ENCODE measurements at regions not wholly inside any gene's neighbourhood (a gene's known extent, or its start where the extent isn't known, plus 50 kb on each side); places are given as distances from the start of the nearest gene placed in this dataset.

DNA sequence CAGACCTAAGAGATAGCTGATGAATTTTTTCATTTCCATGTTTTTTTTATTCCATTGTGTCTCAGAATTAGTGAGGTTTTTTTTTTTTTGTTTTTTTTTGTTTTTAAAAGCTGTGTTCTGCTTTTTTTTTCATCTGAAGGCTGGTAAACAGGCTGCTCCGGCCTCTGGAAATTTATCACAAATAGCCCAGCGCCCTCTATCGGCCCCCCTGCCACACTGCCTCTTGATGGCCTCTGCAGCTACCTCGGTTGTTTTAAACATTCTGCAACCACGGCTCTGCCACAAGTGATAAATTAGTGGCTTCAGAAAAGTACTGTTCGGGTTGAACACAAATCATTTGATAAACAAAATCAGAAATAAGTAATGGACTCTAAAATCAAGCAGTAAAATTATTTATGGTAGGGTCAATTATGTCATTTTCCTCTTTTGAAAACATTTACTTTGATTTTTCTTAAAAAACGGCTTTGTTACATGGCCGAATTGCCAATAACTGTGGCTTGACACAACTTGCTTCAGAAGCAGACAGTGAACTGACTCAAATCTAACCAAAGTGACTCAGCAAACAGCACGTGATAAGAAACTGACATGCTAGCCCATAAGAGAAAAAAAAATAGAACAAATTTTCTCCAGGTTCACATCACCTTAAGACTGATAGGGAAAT lies 87.8 kb downstream of the RSL24D1 start:
- H3K4me1 Mint-ChIP-seq = no peaks in the 10 kb centered on the region
- ChIA-PET POLR2A (ENCODE audit: partially characterized antibody) (no interaction called here), CTCF (ENCODE audit: partially characterized antibody) (interaction anchor here (0.6 to 1.0 kb wide), 2 partner anchors 8 to 1404 kb away, joined by 3 to 4 read pairs; no protein-coding TSS in a partner anchor)
- Histone ChIP-seq H3K4me3 (ENCODE audit: low read length in 2 of 2) (no peak overlapping the region), H3K27ac (ENCODE audit: low read depth, low read length) (no peak overlapping the region), H3K36me3 (ENCODE audit: insufficient read depth, low read length) (no peaks in the 10 kb centered on the region), H3K9me3 (ENCODE audit: control insufficient read depth in 1 of 2, low read length in 2 of 2) (no peaks in the 10 kb centered on the region), H3K4me1 (ENCODE audit: insufficient read depth, low read length) (no peaks in the 10 kb centered on the region), H3K27me3 (ENCODE audit: insufficient read depth, low read length) (no peaks in the 10 kb centered on the region)
- no peak overlapping the region for H3K27ac Mint-ChIP-seq
- peaks cover 0 to 8% (median 0%) of the 10 kb centered on the region in 8 donors for H3K9me3 Mint-ChIP-seq
- DNase-seq = peak in 4 of 5 donors; percentile 9 to 19 (median 11)
- intact Hi-C loops (cut with micrococcal nuclease) = no loop called here
- no peak overlapping the region for H3K4me3 Mint-ChIP-seq
- peaks cover 2 to 4% of the 10 kb centered on the region in 2 donors for H3K27me3 Mint-ChIP-seq
- no peaks in the 10 kb centered on the region for H3K36me3 Mint-ChIP-seq

DNA sequence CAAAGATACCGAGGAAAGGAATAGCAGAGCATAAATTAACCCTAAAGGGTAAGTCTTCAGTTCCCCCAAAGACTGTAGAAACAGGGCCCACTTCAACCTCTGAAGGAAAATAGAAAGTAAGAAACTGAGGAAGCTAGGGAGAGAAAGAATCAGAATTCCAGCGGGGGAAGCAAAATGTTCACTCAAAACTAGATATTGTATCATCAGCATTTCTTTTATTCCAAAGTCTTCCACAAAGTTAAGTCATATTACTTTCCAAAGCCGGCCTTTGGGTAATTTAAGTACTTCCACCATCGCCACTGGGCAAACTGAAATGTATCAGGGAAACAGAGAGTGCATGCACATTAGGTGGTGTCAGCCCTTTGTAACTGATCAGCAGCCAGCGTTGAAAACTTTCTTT lies 88.3 kb downstream of the RSL24D1 start:
- ChIA-PET CTCF (ENCODE audit: partially characterized antibody) (interaction anchor here (0.6 to 1.0 kb wide), 2 partner anchors 9 to 1404 kb away, joined by 3 to 4 read pairs; no protein-coding TSS in a partner anchor), POLR2A (ENCODE audit: partially characterized antibody) (no interaction called here)
- DNase-seq = no peak
- no peak overlapping the region for H3K4me3 Mint-ChIP-seq
- Histone ChIP-seq H3K4me3 (ENCODE audit: low read length in 2 of 2) (no peak overlapping the region), H3K27me3 (ENCODE audit: insufficient read depth, low read length) (no peaks in the 10 kb centered on the region), H3K27ac (ENCODE audit: low read depth, low read length) (no peak overlapping the region), H3K36me3 (ENCODE audit: insufficient read depth, low read length) (no peaks in the 10 kb centered on the region), H3K9me3 (ENCODE audit: control insufficient read depth in 1 of 2, low read length in 2 of 2) (no peaks in the 10 kb centered on the region), H3K4me1 (ENCODE audit: insufficient read depth, low read length) (no peaks in the 10 kb centered on the region)
- intact Hi-C loops (cut with micrococcal nuclease) = no loop called here
- H3K27ac Mint-ChIP-seq = no peak overlapping the region
- H3K36me3 Mint-ChIP-seq = no peaks in the 10 kb centered on the region
- H3K4me1 Mint-ChIP-seq = no peaks in the 10 kb centered on the region
- H3K9me3 Mint-ChIP-seq = peaks cover 0 to 8% (median 0%) of the 10 kb centered on the region in 8 donors
- peaks cover 2 to 9% of the 10 kb centered on the region in 2 donors for H3K27me3 Mint-ChIP-seq

DNA sequence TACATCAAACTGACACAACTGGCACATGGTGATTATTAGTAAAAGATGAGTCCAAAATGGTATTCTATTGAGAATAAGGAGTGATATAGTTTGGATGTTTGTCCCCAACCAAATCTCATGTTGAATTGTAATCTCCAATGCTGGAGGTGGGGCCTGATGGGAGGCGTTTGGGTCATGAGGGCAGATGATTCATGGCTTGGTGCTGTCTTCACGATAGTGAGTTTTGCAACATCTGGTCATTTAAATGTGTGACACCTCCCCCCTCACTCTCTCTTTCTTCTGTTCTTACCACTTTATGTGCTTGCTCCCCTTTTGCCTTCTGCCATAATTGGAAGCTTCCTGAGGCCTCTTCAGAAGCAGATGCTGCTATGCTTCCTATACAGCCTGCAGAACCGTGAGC lies 90.6 kb downstream of the RSL24D1 start:
- no peaks in the 10 kb centered on the region for H3K27me3 ChIP-seq (ENCODE audit: insufficient read depth, low read length)
- POLR2A ChIA-PET (ENCODE audit: partially characterized antibody) = no interaction called here
- intact Hi-C loops (cut with micrococcal nuclease) = no loop called here
- no peak overlapping the region for H3K4me3 ChIP-seq (ENCODE audit: low read length in 2 of 2)
- no peaks in the 10 kb centered on the region for H3K4me1 ChIP-seq (ENCODE audit: insufficient read depth, low read length)
- DNase-seq = no peak
- H3K27ac ChIP-seq (ENCODE audit: low read depth, low read length) = no peak overlapping the region
- no peaks in the 10 kb centered on the region for H3K36me3 Mint-ChIP-seq
- H3K27me3 Mint-ChIP-seq = peaks cover 4 to 8% of the 10 kb centered on the region in 2 donors
- H3K36me3 ChIP-seq (ENCODE audit: insufficient read depth, low read length) = no peaks in the 10 kb centered on the region
- no peaks in the 10 kb centered on the region for H3K4me1 Mint-ChIP-seq
- H3K9me3 ChIP-seq (ENCODE audit: control insufficient read depth in 1 of 2, low read length in 2 of 2) = no peaks in the 10 kb centered on the region
- no peak overlapping the region for H3K4me3 Mint-ChIP-seq
- peaks cover 0 to 8% (median 0%) of the 10 kb centered on the region in 8 donors for H3K9me3 Mint-ChIP-seq
- no peak overlapping the region for H3K27ac Mint-ChIP-seq
- CTCF ChIA-PET (ENCODE audit: partially characterized antibody) = no interaction called here

DNA sequence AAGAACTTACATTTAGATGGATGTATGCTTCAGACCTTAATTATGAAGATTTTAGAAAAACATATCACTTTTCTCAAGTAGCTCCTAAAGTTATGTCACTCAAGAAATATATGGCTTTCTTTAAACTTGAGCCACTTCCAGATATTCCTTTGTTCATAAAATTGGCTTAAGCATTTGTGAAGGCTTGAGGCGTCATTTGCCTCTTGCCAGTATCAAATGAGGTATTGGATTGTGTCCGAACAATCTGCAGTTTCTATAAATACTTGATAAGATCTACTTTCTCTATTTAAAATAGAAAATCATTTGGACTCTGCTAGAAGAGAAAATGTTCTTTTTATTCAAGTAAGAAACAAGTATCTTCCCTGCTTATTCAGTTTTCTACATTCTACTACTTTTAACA lies 102.6 kb downstream of the RSL24D1 start:
- Histone ChIP-seq H3K9me3 (ENCODE audit: control insufficient read depth in 1 of 2, low read length in 2 of 2) (no peaks in the 10 kb centered on the region), H3K36me3 (ENCODE audit: insufficient read depth, low read length) (no peaks in the 10 kb centered on the region), H3K4me1 (ENCODE audit: insufficient read depth, low read length) (no peaks in the 10 kb centered on the region), H3K4me3 (ENCODE audit: low read length in 2 of 2) (no peak overlapping the region), H3K27me3 (ENCODE audit: insufficient read depth, low read length) (no peaks in the 10 kb centered on the region), H3K27ac (ENCODE audit: low read depth, low read length) (no peak overlapping the region)
- intact Hi-C loops (cut with micrococcal nuclease) = no loop called here
- Mint-ChIP-seq H3K27ac (no peak overlapping the region), H3K36me3 (no peaks in the 10 kb centered on the region), H3K27me3 (peaks cover 7 to 12% of the 10 kb centered on the region in 2 donors), H3K4me1 (no peaks in the 10 kb centered on the region), H3K9me3 (peaks cover 0 to 6% (median under 1%) of the 10 kb centered on the region in 8 donors), H3K4me3 (no peak overlapping the region)
- CTCF ChIA-PET (ENCODE audit: partially characterized antibody) = no interaction called here
- no peak for DNase-seq
- POLR2A ChIA-PET (ENCODE audit: partially characterized antibody) = no interaction called here

DNA sequence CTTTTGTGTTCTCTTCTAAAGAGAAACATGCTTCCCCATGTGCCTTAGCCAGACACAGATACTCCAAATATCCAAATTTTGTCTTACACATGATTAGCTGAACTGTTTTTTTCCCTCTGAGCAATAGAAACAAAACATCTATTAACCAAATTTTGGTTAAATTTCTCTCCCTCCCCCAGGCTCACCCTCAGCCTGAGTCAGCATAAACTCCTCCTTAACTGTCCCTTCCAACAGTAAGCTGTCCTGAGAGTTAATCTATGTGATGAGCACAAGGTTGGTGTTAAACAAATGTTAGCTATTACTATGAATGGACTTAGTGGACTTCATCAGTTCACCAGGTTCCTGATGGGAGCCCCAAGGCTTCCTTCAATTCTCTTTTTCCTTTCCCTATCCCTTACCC lies 108.5 kb downstream of the RSL24D1 start:
- Histone ChIP-seq H3K4me3 (ENCODE audit: low read length in 2 of 2) (no peak overlapping the region), H3K36me3 (ENCODE audit: insufficient read depth, low read length) (no peaks in the 10 kb centered on the region), H3K27ac (ENCODE audit: low read depth, low read length) (no peak overlapping the region), H3K9me3 (ENCODE audit: control insufficient read depth in 1 of 2, low read length in 2 of 2) (no peaks in the 10 kb centered on the region), H3K27me3 (ENCODE audit: insufficient read depth, low read length) (no peaks in the 10 kb centered on the region), H3K4me1 (ENCODE audit: insufficient read depth, low read length) (no peaks in the 10 kb centered on the region)
- no peak for DNase-seq
- Mint-ChIP-seq H3K27ac (no peak overlapping the region), H3K27me3 (peaks cover 10 to 15% of the 10 kb centered on the region in 2 donors), H3K4me1 (no peaks in the 10 kb centered on the region), H3K36me3 (peaks cover 0 to 3% of the 10 kb centered on the region in 2 donors), H3K9me3 (peaks cover 0 to 12% (median 1%) of the 10 kb centered on the region in 8 donors), H3K4me3 (no peak overlapping the region)
- ChIA-PET POLR2A (ENCODE audit: partially characterized antibody) (no interaction called here), CTCF (ENCODE audit: partially characterized antibody) (no interaction called here)
- intact Hi-C loops (cut with micrococcal nuclease) = no loop called here

DNA sequence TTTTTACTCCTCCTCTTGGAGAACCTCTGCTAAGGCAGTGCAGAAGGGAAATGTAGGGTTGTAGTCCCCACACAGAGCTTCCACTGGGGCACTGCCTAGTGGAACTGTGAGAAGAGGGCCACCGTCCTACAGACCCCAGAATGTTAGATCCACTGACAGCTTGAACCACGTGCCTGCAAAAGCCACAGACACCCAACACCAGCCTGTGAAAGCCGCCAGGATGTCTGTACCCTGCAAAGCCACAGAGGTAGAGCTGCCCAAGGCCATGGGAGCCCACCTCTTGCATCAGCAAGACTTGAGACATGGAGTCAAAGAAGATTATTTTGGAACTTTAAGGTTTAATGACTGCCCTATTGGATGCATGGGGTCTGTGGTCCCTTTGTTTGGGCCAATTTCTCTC lies 112.1 kb downstream of the RSL24D1 start:
- no peak overlapping the region for H3K4me3 ChIP-seq (ENCODE audit: low read length in 2 of 2)
- no peaks in the 10 kb centered on the region for H3K27me3 ChIP-seq (ENCODE audit: insufficient read depth, low read length)
- H3K36me3 ChIP-seq (ENCODE audit: insufficient read depth, low read length) = no peaks in the 10 kb centered on the region
- H3K36me3 Mint-ChIP-seq = peaks cover 0 to 3% of the 10 kb centered on the region in 2 donors
- H3K9me3 Mint-ChIP-seq = peaks cover 0 to 12% (median 1%) of the 10 kb centered on the region in 8 donors
- no peak overlapping the region for H3K4me3 Mint-ChIP-seq
- no peak overlapping the region for H3K27ac ChIP-seq (ENCODE audit: low read depth, low read length)
- H3K27me3 Mint-ChIP-seq = peaks cover 6 to 7% of the 10 kb centered on the region in 2 donors
- POLR2A ChIA-PET (ENCODE audit: partially characterized antibody) = no interaction called here
- H3K27ac Mint-ChIP-seq = no peak overlapping the region
- DNase-seq = no peak
- CTCF ChIA-PET (ENCODE audit: partially characterized antibody) = no interaction called here
- no peaks in the 10 kb centered on the region for H3K4me1 ChIP-seq (ENCODE audit: insufficient read depth, low read length)
- H3K9me3 ChIP-seq (ENCODE audit: control insufficient read depth in 1 of 2, low read length in 2 of 2) = no peaks in the 10 kb centered on the region
- no peaks in the 10 kb centered on the region for H3K4me1 Mint-ChIP-seq
- intact Hi-C loops (cut with micrococcal nuclease) = no loop called here

DNA sequence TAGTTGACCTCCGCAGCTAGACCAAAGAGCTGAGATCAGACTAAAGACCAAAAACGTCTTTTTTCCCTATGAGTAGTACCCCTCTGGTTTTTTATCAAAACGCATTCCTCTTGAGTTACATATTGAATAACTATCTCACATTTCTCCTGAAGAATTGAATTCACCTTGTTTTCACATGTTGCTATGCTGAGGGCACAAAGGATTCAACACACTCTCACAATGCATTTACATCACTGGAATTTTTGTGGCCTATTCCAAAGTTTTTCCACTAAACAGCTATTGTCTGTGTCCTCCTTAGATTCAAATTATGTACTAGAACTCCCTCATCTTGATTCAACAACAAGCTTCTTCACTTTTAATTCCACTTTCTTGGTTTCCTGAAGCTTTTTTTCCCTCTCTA lies 112.5 kb downstream of the RSL24D1 start:
- H3K27me3 Mint-ChIP-seq = peaks cover 5 to 6% of the 10 kb centered on the region in 2 donors
- ChIA-PET POLR2A (ENCODE audit: partially characterized antibody) (no interaction called here), CTCF (ENCODE audit: partially characterized antibody) (no interaction called here)
- H3K9me3 ChIP-seq (ENCODE audit: control insufficient read depth in 1 of 2, low read length in 2 of 2) = no peaks in the 10 kb centered on the region
- peak overlapping the region in 1 of 7 donors; percentile 50 for H3K27ac Mint-ChIP-seq
- DNase-seq = no peak
- no peak overlapping the region for H3K4me3 Mint-ChIP-seq
- H3K9me3 Mint-ChIP-seq = peaks cover 0 to 12% (median 1%) of the 10 kb centered on the region in 8 donors
- no peaks in the 10 kb centered on the region for H3K4me1 ChIP-seq (ENCODE audit: insufficient read depth, low read length)
- intact Hi-C loops (cut with micrococcal nuclease) = no loop called here
- no peak overlapping the region for H3K27ac ChIP-seq (ENCODE audit: low read depth, low read length)
- no peaks in the 10 kb centered on the region for H3K4me1 Mint-ChIP-seq
- no peaks in the 10 kb centered on the region for H3K27me3 ChIP-seq (ENCODE audit: insufficient read depth, low read length)
- no peaks in the 10 kb centered on the region for H3K36me3 ChIP-seq (ENCODE audit: insufficient read depth, low read length)
- peaks cover 0 to 3% of the 10 kb centered on the region in 2 donors for H3K36me3 Mint-ChIP-seq
- no peak overlapping the region for H3K4me3 ChIP-seq (ENCODE audit: low read length in 2 of 2)

Data from CD4-positive, alpha-beta memory T cell (primary cell).